LHCN-M2 (cell line): ENCODE measurements at regions not wholly inside any gene's neighbourhood (a gene's known extent, or its start where the extent isn't known, plus 50 kb on each side); places are given as distances from the start of the nearest gene placed in this dataset.

Experiments used
- DNase-seq: peaks from one replicate; pipeline ENCODE4 v3.0.0-alpha.2; 2012; ENCODE audit warnings: low read depth

DNA sequence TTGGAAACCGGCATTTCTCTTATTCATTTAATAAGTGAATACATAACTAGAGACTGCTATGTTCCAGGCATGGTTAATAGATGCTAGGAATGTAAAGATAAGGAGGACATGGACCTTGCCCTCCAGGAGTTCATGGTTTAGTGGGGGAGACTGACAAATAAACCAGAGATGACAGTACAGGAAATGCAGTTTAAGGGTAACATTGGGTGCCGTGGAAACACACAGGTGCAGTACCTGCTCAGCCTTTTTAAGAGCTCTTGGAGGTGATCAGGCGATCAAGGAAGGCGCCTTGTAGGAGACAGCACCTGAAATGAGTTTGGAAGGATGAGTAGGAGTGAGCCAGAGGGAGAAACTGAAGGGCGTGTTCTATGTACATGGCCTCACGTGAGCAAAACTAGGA is 145.8 kb downstream of the AASDH start:
- no peak for DNase-seq

DNA sequence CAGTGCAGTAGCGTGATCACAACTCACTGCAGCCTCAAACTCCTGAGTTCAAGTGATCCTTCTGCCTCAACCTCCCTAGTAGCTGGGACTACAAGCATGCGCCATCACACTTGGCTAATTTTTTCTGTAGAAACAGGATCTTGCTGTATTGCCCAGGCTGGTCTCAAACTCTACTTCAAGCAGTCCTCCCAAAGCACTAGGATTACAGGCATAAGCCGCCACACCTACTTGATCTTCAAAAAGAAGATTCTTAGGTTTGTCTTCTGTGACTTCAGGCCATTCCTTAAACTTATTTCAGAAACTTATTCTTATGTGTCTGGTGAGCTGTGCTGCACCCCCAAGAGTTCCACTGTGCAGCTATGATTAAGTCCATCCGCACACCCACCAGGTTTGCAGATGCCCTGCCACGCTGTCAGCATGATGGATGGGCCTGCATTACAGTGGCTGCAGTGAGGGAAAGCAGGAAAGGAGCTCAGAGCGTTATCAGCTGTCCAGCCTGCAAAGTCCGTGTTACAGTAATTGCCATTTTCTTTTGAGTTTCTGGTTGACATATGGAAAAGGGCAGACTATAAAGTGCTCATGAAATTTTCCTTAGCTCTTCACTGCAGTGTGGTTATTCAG is 146.6 kb downstream of the AASDH start:
- no peak for DNase-seq

DNA sequence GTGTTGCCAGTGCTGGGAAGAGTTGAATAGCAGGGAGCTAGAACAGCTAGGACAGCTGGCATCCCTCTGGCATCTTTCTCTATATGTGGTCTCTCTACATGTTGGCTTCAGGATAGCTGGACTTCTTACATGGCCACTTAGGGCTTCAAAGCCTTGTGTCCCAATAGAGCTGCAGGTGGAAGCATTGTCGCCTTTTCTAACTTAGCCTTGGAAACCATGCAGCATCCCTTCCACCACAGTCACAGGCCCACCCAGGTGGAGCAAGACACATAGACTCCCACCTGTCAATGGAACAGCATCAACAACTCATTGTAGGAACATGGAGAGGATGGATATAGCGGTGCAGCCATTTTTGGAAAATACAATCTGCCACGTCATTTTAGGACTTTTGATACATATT is 149.0 kb downstream of the AASDH start:
- no peak for DNase-seq

DNA sequence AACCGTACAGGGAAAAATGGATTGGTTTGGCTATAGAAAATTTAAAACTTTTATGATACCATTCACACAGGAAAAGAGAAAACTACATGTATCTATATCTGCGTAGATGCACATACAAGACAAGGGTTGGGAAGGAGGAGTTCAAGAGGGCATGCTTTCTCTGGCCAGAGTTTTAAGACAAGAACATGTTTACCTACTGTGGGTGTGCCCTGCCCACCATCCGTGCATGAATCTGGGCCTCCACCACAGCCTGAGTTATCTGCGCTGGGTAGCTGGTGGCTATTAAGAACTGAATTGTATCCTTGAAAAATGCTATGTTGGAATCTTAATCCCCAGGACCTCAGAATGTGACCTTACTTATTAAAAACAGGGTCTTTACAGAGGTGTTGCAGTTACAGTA is 151.6 kb downstream of the AASDH start:
- DNase-seq = no peak

DNA sequence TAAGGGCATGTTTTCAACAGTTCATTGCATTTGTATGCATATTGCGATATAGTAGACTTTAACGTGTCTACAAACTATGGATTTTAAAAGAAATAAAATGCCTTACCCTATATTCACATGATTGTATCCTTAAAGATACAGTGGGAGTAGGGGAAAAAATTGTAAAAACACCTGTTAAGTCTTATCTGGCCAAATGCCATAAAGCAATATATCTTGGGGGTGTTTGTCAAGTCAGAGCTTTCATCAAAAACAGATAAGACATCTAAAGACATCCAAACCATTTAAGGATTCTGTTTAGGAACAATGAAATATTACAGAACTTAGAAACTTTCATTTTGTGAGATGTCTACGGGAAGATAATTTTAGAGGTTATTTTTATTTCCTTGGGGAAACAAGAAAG is 152.3 kb downstream of the AASDH start:
- no peak for DNase-seq

DNA sequence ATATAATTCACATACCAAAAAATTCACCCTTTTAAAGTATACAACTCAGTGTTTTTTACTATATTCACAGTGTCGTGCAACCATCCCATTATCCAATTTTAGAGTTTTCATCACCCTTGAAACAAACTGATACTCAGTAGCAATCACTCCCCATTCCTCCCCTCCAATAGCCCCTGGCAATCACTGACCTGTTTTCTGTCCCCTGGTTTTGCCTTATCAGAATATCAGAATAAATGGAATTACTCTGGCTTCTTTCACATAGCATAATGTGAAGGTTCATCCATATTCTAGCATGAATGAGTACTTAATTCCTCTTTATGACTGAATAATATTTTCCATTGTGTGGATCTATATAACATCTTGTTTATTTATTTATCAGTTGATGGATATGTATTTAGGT is 153.2 kb downstream of the AASDH start:
- no peak for DNase-seq

DNA sequence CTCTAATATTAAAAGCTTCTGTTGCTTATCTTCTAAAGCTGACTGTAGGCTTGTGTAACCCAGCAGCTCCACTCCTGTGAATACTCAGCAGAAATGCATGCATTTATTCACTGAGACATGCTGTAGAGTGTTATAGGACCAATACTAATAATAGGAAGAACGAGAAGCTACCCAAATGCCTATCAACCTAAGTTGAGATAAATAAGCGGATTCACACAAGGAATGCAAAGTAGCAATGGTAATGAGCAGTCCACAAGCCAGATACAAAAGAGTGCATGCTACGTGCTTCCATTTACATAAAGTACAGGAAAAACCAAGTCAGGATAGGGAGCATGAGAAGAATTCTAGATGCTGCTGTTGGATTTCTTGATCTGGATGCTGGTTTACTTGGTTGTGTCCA is 155.9 kb downstream of the AASDH start:
- DNase-seq = no peak

DNA sequence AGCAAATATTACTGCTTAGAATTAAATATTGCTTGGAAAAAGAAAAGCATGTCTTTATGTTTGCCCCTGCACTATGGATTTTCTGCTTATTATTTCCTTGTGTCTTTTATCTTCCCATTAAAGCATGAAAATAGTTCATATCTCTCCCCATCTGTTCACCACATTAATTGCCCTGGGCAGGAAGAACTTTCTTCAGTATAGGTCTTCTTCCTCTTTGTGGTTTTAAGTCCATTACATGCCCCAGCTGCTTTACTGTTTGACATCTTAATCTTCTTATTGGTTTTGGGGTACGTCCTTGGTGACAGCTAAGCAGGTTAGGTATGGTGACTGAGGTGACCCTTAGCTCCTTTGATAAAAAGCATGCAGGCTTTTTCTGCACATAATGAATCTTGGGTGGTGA is 157.3 kb downstream of the AASDH start:
- no peak for DNase-seq

DNA sequence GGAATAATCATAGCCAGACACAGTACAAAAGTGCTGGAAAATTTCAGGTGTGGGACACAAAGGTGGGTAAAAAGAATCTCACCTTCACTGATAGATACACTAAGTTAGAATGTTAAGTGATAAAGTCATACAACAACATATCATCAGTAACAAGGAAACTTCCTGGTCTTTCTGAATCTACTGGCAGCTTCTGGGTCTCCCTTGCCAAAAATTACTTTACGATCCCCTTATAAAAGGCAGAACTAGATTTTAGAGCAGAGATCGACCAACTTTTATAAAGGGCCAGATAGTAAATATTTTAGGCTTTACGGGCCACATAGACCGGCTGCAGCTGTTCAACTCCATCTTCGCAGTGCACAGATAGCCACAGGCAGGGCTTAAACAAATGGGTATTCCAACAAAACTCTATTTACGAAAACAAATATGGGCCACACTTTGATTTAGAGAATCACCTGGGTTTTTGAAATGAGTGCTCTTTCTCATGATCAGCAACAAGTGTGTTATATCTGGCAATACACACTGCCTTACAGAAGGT is 159.9 kb downstream of the AASDH start:
- no peak for DNase-seq

DNA sequence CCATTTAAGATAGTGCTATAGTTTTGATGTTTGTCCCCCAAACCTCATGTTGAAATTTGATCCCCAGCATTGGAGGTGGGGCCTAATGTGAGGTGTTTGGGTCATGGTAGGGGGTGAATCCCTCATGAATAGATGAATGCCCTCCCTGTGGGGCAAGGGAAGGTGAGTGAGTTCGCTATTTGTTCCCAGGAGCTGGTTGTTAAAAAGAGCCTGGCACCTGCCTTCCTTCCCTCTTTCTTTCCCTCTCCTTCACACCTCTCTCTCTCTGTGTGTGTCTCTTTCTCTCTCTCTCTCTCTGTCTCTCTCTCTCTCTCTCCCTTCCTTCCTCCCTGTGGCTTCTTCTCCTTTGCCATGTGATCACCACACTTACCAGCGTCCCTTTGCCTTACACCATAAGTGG is 160.7 kb downstream of the AASDH start:
- DNase-seq = no peak

DNA sequence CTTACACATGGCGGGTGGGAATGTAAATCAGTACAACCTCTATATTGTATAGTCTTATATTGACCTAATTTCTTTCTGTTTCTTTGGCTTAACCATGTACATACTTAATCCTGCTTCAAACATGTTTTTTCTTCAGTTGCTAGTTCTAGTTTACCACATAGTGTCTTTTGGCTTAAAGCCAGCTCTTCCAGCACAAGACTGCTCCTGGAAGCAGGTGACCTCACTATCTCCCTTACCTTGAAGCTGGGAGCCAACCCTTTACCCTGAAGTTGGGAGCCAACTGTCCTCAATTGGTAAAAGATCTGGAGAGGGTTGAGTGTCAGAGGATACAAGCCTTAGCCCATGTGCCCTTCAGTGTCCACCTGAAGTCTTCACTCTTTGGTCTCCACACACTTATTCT is 162.7 kb downstream of the AASDH start:
- no peak for DNase-seq

DNA sequence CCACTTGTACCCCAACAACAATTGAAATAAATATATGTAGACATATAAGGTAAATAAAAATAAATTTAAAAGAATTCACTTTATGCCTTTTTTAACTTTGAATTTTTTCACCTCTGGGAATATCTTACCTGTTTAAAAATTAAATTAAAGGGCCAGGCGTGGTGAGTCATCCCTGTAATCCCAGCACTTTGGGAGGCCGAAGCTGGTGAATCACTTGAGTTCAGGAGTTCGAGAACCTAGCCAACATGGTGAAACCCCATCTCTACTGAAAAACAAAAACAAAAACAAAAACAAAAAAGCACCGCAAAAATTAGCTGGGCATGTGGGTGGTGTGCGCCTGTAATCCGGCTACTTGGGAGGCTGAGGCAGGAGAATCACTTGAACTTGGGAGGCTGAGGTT is 164.8 kb downstream of the AASDH start:
- no peak for DNase-seq

DNA sequence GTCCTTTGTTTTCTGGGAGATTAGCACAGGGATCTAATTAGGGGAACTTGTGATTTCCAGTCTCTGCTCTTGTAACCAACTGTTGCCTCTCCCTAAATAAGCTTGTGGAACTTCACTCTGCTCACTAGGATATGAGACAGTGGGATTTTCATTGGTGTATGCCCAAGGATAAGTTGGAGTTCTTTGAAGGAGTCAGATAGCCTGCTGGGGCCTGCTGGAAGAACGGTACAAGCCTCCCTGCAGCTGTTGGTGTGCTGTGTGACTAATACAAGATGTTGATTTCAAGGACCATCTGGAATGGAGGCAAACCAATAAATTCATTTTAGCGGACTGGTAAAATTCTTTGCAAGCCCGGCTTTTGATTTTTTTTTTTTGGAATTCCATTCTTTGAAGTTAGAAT is 167.0 kb downstream of the AASDH start:
- peak; percentile 84 for DNase-seq

DNA sequence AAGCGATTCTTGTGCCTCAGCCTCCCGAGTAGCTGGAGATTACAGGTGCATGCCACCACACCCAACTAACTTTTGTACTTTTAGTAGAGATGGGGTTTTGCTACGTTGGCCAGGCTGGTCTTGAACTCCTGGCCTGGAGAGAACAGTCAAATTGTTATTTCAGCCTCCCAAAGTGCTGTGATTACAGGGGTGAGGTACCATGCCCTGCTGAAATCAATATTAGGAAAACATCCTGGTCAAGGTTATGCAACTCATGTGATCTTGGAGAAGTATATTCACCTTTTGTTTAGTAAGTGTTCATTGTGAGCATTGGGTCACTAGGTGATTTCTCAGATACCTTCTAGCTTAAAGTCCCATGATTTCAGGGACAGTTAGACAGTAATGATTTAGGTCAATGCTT is 167.8 kb downstream of the AASDH start:
- no peak for DNase-seq

DNA sequence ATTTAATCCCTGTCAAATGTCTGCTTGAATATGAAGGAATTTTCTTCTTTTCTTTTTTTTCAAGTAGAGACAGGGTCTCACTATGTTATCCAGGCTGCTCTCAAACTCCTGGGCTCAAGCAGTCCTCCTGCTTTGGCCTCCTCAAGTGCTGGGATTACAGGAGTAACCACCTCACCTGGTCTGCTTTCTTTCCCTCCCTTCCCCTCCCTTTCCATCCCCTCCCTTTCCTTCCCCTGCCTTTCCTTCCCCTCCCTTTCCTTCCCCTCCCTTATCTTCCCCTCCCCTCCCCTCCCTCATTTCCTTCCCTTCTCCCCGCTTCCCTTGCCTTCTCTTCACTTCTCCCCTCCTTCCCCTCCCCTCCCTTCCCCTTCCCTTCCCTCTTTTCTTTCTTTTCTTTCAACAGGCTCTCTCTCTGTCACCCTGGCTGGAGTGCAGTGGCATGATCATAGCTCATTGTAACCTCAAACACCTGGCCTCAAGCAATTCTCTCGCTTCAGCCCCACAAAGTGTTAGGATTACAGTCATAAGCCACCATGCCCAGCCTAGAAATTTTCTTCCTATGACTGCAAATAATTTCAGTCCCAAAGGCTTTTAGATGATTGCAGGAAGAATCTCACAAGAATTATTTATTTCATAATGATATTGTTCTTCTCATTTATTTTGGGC is 168.9 kb downstream of the AASDH start:
- no peak for DNase-seq

DNA sequence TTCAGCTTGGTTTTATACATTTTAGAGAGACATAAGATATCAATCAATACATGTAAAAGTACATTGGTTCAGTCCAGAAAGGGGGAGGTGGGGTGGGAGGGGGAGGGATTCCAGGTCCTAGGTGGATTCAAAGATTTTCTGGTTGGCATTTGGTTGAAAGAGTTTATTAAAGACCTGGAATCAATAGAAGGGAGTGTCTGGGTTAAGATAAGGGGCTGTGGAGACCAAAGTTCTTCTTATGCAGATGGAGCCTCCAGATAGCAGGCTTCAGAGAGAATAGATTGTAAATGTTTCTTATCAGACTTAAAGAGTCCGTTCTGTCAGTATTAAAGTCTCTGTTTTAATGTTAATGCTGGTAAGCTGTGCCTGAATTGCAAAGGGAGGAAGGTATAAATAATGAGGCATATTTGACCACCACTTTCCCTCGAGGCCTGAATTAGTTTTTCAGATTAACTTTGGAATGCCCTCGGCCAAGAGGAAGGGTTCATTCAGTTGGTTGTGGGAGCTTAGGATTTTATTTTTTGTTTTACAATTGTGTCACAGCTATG is 169.9 kb downstream of the AASDH start:
- no peak for DNase-seq

DNA sequence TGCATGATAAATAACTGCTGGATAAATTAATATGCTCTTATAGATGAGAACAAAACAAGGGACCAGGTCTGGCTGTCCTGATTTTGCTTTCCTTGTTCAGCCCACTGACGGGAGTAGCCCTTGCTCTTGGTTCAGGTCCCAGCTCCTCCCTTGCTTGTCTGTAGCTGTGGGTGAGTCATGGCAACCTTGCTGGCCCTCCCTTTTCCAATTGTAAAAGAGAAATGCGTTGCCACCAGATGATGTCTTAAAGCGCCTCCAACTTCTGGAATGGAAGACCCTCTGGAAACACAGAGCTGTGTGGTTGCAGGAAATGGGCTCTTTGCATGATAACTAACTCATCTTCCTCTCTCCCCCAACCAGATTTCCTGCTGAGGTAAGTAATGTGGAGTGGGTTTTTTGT is 171.4 kb downstream of the AASDH start:
- no peak for DNase-seq

DNA sequence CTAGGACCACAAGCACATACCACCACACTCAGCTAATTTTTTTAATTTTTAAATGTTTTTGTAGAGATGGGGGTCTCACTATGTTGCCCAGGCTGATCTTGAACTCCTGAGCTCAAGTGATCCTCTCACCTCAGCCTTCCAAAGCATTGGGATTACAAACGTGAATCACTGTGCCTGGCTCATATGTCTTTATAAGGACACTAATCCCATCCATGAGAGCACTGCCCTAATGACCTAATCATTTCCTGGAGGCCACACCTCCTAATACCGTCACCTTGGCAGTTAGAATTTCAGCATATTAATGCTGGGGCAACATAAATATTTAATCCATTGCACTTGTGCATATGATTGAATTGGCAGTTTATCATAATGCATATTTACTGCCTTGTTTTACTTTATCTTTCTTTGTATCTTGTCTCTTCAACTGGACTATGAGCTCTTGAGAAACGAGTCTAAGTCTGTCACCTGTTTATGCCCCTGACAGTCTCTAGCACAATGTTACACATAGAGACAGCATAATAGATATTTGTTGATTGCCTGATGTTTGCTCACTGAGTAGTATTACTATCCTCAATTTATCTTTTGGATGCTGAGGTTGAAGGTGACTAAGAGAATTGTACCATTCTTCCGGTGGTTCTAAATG is 172.0 kb downstream of the AASDH start:
- DNase-seq = no peak

DNA sequence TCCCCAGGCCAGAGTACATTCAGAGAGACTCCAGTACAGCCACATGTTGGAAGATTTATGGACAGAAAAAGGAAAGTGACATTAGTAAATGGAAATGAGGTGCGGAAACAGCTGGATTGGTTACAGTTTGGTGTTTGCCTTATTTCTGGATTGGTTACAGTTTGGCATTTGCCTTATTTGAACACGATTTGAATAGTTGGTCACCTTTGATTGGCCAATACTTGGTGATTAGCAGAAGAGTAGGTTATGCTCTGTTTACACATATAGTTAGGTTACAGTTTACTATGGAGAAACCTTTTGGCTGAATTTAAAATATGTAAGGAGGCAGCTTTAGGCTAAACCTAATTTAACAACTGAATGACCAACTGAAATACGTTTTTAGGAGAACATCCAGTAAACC is 173.7 kb downstream of the AASDH start:
- no peak for DNase-seq

DNA sequence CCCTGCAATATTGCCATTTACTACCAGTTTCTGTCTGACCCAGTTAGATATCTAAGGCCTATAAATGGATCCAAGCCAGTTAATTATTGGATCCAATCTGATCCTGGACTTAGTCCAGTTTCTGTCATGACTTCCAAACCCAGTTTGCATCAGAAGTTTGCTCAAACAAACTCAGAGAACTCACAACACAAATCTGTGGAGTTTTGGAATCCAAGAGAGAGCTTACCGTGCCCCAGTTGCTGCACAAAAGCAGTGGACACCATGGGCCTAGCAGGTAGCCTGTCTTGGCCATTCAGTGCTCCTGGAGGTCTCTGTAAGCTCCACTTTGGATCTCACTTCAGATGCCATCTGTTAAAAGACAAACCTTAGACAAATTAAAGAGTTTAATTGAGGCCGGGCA is 174.5 kb downstream of the AASDH start:
- DNase-seq = no peak

DNA sequence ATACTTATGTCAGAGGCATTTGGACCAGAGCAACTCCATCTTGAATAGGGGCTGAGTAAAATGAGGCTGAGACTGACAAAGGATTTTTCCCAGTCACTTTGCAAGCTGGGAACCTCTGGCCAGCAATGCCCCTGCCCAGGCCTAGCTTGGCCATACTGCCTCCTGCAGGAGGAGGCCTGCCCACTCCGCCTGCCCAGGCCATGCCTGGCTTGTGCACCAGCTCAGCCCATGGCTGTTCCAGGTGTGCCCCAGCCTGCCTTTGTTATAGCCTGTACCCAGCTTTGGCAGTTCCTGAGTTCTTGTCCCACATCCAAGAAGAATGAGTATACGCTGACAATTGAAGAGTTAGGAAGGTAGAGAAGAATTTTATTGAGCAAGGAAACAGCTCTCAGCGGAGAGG is 176.1 kb downstream of the AASDH start:
- DNase-seq = no peak

DNA sequence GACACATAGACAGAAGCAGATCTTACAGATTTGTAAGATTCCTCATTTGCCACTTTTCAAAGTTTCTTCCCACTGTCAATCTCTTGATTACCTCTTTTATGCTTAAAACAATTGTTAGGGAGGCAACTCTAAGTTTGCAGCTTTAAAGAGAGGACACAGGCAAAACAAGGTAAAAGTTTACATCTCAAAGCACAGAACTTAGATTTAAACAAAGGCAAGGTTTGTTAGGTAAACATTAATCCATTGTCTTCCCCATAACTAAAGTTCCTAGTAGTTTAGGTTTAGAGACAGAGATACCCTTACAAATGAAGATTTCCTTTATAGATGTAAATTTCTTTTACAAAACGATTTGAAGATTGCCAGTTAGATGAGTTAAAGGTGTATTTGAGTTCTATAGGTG is 176.9 kb downstream of the AASDH start:
- DNase-seq = no peak

DNA sequence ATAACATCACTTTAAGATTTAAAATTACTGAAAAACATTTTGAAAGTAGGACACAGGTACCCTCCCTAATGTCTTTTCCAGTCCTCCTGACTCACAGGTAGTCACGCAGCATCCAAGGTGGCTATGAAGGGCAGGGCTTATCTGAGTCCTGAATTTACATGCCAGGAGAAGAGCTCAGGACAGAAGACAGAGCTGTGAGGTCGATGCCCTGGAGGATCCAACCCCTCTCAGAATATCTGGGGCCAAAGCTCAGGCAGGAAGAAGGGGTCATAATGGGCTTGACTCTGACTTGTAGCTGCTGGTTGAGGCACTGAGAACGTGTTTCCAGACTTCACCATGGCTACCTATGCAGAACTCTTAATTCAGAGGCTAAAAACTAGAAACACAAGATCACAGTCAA is 177.5 kb downstream of the AASDH start:
- no peak for DNase-seq
